Endothelial cell (in vitro differentiated cells): ENCODE measurements at regions not wholly inside any gene's neighbourhood (a gene's known extent, or its start where the extent isn't known, plus 50 kb on each side); places are given as distances from the start of the nearest gene placed in this dataset.

ENCODE experiments used
- DNase-seq: peaks from one replicate; pipeline ENCODE4 v3.0.0; 2021; ENCODE audit warnings: low spot score
- H3K27ac Mint-ChIP-seq: one replicate; pipeline ENCODE4 v1.8.0; 2021; ENCODE audit warnings: mixed read lengths, inconsistent platforms; ENCODE audit not compliant: unreplicated experiment
- H3K27me3 Mint-ChIP-seq: one replicate; pipeline ENCODE4 v1.8.0; 2021; ENCODE audit warnings: mild to moderate bottlenecking, moderate library complexity, mixed read lengths, inconsistent platforms; ENCODE audit not compliant: unreplicated experiment
- H3K36me3 Mint-ChIP-seq: one replicate; pipeline ENCODE4 v1.8.0; 2021; ENCODE audit warnings: mild to moderate bottlenecking, low read depth, mixed read lengths, inconsistent platforms; ENCODE audit not compliant: unreplicated experiment
- H3K4me1 Mint-ChIP-seq: one replicate; pipeline ENCODE4 v1.8.0; 2021; ENCODE audit warnings: mild to moderate bottlenecking, mixed read lengths, inconsistent platforms; ENCODE audit not compliant: unreplicated experiment
- H3K4me3 Mint-ChIP-seq: one replicate; pipeline ENCODE4 v1.8.0; 2021; ENCODE audit warnings: mild to moderate bottlenecking, mixed read lengths, inconsistent platforms; ENCODE audit not compliant: unreplicated experiment
- H3K9me3 Mint-ChIP-seq: one replicate; pipeline ENCODE4 v1.8.0; 2021; ENCODE audit warnings: mixed read lengths, inconsistent platforms; ENCODE audit not compliant: unreplicated experiment
- CTCF ChIP-seq: fragments of 200-600 bp; sonication (generic); IDR thresholded peaks from one replicate; pipeline ENCODE4 v1.5.0; 2021; ENCODE audit warnings: antibody characterized with exemption; ENCODE audit not compliant: unreplicated experiment

- H3K4me1 Mint-ChIP-seq = no peaks in the 10 kb centered on the region
- H3K36me3 Mint-ChIP-seq = no peaks in the 10 kb centered on the region
- H3K9me3 Mint-ChIP-seq = peaks cover under 1% of the 10 kb centered on the region
- peaks cover 1% of the 10 kb centered on the region for H3K27me3 Mint-ChIP-seq
- no peak overlapping the region for H3K4me3 Mint-ChIP-seq
- DNase-seq = no peak
- no peak overlapping the region for H3K27ac Mint-ChIP-seq
- no peak for TF ChIP-seq CTCF
Observed at GRCh38 chr22:34294476-34294875, 374.2 kb upstream of the LARGE1 start.

- Mint-ChIP-seq H3K4me3 (no peak overlapping the region), H3K27me3 (peaks cover 1% of the 10 kb centered on the region), H3K27ac (no peak overlapping the region), H3K36me3 (no peaks in the 10 kb centered on the region), H3K9me3 (no peaks in the 10 kb centered on the region), H3K4me1 (no peaks in the 10 kb centered on the region)
- DNase-seq = no peak
- TF ChIP-seq CTCF = no peak
Observed at GRCh38 chr22:34294986-34295385, 374.7 kb upstream of the LARGE1 start.

GRCh38 chr22:34296461-34296860, 376.2 kb upstream of the LARGE1 start:
- H3K4me3 Mint-ChIP-seq = no peak overlapping the region
- DNase-seq = no peak
- TF ChIP-seq CTCF = no peak
- no peaks in the 10 kb centered on the region for H3K4me1 Mint-ChIP-seq
- no peak overlapping the region for H3K27ac Mint-ChIP-seq
- H3K36me3 Mint-ChIP-seq = no peaks in the 10 kb centered on the region
- peaks cover 1% of the 10 kb centered on the region for H3K27me3 Mint-ChIP-seq
- no peaks in the 10 kb centered on the region for H3K9me3 Mint-ChIP-seq

GRCh38 chr22:34297536-34298120, 377.4 kb upstream of the LARGE1 start:
- H3K36me3 Mint-ChIP-seq = no peaks in the 10 kb centered on the region
- H3K9me3 Mint-ChIP-seq = no peaks in the 10 kb centered on the region

GRCh38 chr22:34299496-34299895, 379.2 kb upstream of the LARGE1 start:
- Mint-ChIP-seq H3K4me1 (no peaks in the 10 kb centered on the region), H3K4me3 (no peak overlapping the region), H3K9me3 (peaks cover 6% of the 10 kb centered on the region), H3K36me3 (no peaks in the 10 kb centered on the region), H3K27me3 (peaks cover 2% of the 10 kb centered on the region), H3K27ac (no peak overlapping the region)
- TF ChIP-seq CTCF = no peak
- no peak for DNase-seq

More at GRCh38 chr22:34297536-34298120, 377.4 kb upstream of the LARGE1 start:
- peaks cover 1% of the 10 kb centered on the region for H3K27me3 Mint-ChIP-seq
- H3K4me3 Mint-ChIP-seq = no peak overlapping the region
- H3K4me1 Mint-ChIP-seq = no peaks in the 10 kb centered on the region
- no peak for TF ChIP-seq CTCF
- DNase-seq = no peak
- no peak overlapping the region for H3K27ac Mint-ChIP-seq
